Retinal pigment epithelial cell (primary cell): ENCODE measurements at regions not wholly inside any gene's neighbourhood (a gene's known extent, or its start where the extent isn't known, plus 50 kb on each side); places are given as distances from the start of the nearest gene placed in this dataset.

Experiments
- DNase-seq: peaks from one replicate; pipeline ENCODE4 v3.0.0-alpha.2; 2010; ENCODE audit warnings: low read depth
- H3K4me3 ChIP-seq: 2 replicates; pipeline ENCODE4 v1.5.1; 2011; ENCODE audit warnings: mild to moderate bottlenecking, low read length, control low read depth, moderate library complexity
- CTCF ChIP-seq: conservative IDR thresholded peaks from 2 replicates; pipeline ENCODE4 v1.5.1; 2011; ENCODE audit warnings: low read depth, low read length, control low read depth, inconsistent platforms

- no peak for TF ChIP-seq CTCF
- DNase-seq, result no peak
- no peak overlapping the region for H3K4me3 ChIP-seq
Measured at GRCh38 chr17:71486261-71486660, 634.6 kb upstream of the SOX9 start.

GRCh38 chr17:71488851-71489250 lies 632.0 kb upstream of the SOX9 start:
- no peak overlapping the region for H3K4me3 ChIP-seq
- no peak for DNase-seq
- TF ChIP-seq CTCF, result no peak

- TF ChIP-seq CTCF, result no peak
- peak; percentile 80 for DNase-seq
Measured at GRCh38 chr17:71494062-71494855, 626.6 kb upstream of the SOX9 start.

GRCh38 chr17:71495420-71495819 lies 625.4 kb upstream of the SOX9 start:
- TF ChIP-seq CTCF, result no peak
- DNase-seq, result no peak

More at GRCh38 chr17:71494062-71494855, 626.6 kb upstream of the SOX9 start:
- no peak overlapping the region for H3K4me3 ChIP-seq

GRCh38 chr17:71496552-71496951 lies 624.3 kb upstream of the SOX9 start:
- H3K4me3 ChIP-seq, result no peak overlapping the region
- TF ChIP-seq CTCF, result no peak
- DNase-seq, result peak; percentile 100

More at GRCh38 chr17:71495420-71495819, 625.4 kb upstream of the SOX9 start:
- no peak overlapping the region for H3K4me3 ChIP-seq

- no peak for TF ChIP-seq CTCF
Measured at GRCh38 chr17:71500761-71501555, 619.9 kb upstream of the SOX9 start.

GRCh38 chr17:71501711-71502110 lies 619.1 kb upstream of the SOX9 start:
- no peak for TF ChIP-seq CTCF
- DNase-seq, result no peak
- no peak overlapping the region for H3K4me3 ChIP-seq

More at GRCh38 chr17:71500761-71501555, 619.9 kb upstream of the SOX9 start:
- H3K4me3 ChIP-seq, result no peak overlapping the region
- DNase-seq, result no peak
